HG03095 (cell line): ENCODE measurements at regions not wholly inside any gene's neighbourhood (a gene's known extent, or its start where the extent isn't known, plus 50 kb on each side); places are given as distances from the start of the nearest gene placed in this dataset.
"Not testable (repeated sequence)": the region's sequence is repeated elsewhere in the genome, so short reads cannot be mapped to it uniquely, and the experiment has no call there.

Experiments used
- ATAC-seq: cut with Tn5 transposase; IDR thresholded peaks from one replicate; pipeline ENCODE4 v1.9.1; 2021; ENCODE audit warnings: moderate library complexity; ENCODE audit not compliant: unreplicated experiment

- ATAC-seq, result no peak
These were observed 1281.3 kb upstream of the ZEB2 start for GRCh38 chr2:145801210-145801609.

- ATAC-seq, result no peak
These were observed 1280.5 kb upstream of the ZEB2 start for GRCh38 chr2:145800151-145801091.

DNA sequence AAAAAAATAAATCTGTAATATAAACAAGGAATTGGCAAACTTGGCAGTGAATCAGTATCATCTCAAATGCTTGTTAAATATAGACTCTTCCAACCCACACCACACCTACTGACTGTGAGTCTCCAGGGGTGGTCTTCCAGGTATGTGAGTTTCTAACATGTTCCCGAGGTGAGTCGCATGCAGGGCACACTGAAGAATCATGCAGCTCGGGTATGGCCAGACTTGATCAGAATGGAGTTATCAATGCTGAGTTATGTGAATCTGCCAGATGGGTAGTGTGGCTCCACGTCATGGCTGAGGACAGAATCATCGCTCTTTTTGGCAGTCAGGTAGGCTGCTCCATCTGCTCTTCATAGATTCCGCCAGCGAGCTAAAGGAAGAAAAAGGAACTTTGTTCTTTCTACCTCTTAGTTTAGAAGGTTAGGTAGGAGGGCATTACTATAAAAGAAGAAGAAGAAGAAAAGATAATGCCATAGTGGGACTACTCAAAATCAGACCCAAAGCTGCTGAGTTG, 1279.7 kb upstream of the ZEB2 start:
- no peak for ATAC-seq

DNA sequence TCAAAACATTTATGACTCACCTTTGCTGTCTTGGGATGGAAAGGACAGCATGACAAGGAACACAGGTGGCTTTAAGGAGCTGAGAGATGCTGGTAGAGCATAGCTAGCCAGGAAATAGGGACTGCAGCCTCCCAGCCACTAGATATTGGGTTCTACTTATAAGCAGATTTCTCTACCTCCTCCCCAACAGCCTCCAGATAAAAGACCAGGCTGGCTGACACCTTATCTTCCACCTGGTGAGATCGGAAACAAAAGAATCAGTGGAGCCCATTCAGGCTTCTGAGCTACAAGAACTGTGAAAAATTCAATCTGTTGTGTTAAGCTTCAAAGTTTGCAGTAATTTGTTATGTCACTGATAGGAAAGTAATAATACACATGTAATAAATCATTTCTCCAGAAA, 1278.5 kb upstream of the ZEB2 start:
- no peak for ATAC-seq

DNA sequence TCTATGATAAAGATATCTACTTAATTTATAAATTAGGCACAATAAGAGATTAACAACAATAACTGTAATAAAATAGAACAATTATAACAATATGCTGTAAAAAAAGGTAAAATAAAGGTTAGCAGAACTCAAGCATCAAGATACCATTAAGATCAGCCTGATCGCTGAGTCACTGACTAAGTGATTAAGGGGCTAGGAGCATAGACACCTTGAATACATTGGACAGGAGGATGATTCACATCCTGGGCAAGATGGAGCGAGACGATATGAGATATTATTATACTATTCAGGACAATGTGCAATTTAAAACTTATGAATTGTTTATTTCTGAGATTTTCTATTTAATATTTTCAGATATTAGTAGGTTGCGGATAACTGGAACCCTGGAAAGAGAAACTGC, 1277.8 kb upstream of the ZEB2 start:
- no peak for ATAC-seq

DNA sequence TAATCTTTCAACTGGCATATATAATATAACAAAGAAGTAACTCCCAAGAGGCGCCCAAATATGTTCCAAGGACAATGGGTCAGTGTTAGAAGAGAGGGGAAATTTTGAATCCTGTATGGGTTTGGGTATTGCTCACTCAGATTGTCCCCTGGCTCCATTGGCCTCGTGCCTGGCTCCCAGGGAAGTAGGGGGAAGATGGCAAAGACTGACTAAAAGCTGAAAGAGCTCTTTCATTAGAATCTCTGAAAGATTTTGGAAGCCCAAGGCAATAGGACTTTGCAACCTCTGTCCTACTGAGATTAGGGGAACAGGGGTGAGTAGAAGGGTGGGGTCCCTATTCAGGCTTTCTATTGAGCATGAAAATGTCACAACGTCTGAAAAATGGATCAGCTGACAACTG, 1272.8 kb upstream of the ZEB2 start:
- no peak for ATAC-seq

GRCh38 chr2:145789636-145790035, 1269.7 kb upstream of the ZEB2 start:
- no peak for ATAC-seq

DNA sequence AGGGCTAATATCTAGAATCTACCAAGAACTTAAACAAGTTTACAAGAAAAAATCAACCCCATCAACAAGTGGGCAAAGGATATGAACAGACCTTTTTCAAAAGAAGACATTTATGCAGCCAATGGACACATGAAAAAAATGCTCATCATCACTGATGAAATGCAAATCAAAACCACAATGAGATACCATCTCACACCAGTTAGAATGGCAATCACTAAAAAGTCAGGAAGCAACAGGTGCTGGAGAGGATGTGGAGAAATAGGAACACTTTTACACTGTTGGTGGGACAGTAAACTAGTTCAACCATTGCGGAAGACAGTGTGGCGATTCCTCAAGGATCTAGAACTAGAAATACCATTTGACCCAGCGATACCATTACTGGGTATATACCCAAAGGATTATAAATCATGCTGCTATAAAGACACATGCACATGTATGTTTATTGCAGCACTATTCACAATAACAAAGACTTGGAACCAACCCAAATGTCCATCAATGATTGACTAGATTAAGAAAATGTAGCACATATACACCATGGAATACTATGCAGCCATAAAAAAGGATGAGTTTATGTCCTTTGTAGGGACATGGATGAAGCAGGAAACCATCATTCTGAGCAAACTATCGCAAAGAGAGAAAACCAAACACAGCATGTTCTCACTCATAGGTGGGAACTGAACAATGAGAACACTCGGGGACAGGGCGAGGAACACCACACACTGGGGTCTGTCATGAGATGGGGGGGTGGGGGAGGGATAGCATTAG, 1267.9 kb upstream of the ZEB2 start:
- ATAC-seq, result not testable (repeated sequence)

DNA sequence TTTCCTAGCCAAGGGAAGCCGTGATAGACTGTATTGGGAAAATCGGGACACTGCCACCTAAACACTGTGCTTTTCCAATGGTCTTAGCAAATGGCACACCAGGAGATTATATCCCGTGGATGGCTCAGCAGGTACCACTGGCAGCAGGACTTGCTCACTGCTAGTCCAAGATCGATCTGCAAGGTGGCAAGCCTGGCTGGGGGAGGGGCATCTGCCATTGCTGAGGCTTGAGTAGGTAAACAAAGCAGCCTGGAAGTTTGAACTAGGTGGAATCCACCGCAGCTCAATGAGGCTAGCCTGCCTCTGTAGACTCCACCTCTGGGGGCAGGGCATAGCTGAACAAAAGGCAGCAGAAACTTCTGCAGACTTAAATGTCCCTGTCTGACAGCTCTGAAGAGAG, 1262.7 kb upstream of the ZEB2 start:
- not testable (repeated sequence) for ATAC-seq

- no peak for ATAC-seq
These were observed 1258.0 kb upstream of the ZEB2 start for GRCh38 chr2:145777914-145778313.

DNA sequence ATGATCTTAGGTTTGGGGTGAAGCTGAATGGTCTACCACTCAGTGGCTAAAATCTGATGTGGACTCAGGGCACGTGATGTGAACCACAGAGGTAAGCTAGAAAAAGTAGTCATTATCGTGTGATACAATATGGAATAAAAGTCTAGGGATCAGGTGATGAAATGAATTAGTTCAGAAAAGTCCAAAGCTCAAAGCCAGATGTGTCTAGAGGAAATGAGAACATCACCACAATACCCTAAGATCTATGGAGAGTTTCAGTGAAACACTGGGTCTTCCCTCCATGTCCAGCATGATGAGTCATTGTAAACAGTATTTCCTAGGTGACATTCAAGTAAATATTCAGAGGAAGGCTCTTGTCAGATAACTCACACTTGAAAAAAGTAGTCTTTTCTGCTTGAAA, 1257.4 kb upstream of the ZEB2 start:
- ATAC-seq, result no peak

DNA sequence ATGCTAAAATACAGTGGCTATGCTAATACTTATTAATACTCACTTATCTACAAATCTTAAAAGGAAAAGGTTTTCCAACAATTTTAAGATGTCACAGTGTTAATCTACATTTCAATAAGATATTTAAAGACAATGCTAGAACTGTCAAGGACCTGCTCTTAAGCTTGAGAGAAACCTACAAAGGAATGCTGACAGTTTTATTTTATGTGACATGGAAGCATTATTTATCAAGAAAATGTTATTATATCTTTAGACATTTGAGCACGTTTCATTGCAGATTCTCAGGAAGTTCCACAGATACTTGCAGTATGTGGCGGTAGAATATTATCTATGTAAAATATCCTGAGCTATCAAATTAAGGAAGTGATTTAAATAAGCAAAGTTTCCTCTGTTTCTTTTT, 1255.7 kb upstream of the ZEB2 start:
- no peak for ATAC-seq

DNA sequence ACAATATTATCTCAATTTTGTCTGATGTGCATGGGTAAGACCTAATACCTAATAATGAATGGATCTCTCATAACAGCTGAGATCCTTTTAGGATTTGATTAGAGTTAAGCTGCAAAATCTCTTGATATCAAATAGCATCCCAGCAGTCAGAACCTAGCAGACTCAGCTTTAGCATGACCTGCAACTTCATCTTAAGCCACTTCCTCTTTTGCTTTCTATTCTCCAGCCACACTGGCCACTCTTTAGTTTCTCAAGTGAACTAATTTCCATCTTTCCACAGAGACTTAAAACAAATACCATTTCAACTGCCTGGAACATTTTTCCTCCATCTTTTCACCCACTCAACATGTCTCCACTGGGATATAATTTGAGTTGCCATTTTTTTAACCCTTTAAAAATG, 1251.6 kb upstream of the ZEB2 start:
- peak; percentile 95 for ATAC-seq

- ATAC-seq, result no peak
These were observed 1249.2 kb upstream of the ZEB2 start for GRCh38 chr2:145769011-145769716.

DNA sequence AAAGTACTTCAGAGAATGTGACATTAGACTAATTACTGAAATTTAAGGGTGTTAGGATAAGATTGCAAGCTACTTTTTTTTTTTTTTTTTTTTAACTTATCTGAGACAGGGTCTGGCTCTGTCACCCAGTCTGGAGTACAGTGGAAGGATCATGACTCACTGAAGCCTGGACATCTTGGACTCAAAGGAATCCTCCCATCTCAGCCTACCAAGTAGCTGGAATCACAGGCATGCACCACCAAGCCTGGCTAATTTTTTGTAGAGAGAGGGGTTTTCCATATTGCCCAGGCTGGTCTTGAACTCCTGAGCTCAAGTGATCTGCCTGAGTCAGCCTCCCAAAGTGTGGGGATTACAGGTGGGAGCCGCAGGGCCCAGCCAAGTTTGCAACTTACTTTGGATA, 1246.0 kb upstream of the ZEB2 start:
- ATAC-seq, result no peak

GRCh38 chr2:145764631-145765030, 1244.7 kb upstream of the ZEB2 start:
- ATAC-seq, result no peak

DNA sequence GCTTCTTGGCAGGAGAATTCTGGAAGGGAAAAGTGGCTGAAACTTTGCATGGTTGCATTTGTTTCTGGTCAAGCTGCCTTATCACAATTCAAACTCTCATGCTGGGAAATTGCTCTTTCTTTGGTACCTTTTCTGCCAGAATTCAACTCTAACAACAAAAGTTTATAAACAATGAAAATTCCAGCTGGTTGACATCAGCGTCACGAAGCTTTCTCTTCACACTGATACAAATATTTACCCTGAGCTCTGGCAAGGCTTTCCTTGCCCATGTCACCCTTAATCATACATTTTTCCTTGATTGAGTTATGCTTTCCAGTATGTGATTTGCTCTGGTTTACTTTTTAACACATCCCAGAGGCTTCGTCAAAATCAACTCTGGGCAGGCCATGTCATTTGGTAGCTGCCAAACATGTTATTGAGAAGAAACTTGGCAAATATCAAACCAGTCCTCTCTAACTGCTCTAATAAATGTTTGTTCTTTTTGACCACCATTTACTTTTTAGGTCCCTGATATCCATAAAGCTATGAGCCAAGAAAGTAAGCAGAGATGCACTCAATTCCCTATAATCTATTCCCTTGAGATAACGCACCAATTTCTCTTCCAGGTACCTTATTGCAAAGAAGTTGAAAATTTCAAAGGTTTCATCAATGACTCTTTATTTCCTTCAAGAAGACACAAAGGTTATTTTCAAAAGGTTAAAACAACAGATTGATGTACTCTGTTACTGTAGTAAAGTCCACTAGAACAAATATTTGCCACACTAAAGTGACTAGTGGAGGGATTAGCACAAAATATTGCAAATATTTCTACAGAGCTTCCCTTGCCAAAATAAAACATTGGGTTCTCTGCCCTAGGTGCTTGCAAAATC, 1241.1 kb upstream of the ZEB2 start:
- ATAC-seq, result no peak

DNA sequence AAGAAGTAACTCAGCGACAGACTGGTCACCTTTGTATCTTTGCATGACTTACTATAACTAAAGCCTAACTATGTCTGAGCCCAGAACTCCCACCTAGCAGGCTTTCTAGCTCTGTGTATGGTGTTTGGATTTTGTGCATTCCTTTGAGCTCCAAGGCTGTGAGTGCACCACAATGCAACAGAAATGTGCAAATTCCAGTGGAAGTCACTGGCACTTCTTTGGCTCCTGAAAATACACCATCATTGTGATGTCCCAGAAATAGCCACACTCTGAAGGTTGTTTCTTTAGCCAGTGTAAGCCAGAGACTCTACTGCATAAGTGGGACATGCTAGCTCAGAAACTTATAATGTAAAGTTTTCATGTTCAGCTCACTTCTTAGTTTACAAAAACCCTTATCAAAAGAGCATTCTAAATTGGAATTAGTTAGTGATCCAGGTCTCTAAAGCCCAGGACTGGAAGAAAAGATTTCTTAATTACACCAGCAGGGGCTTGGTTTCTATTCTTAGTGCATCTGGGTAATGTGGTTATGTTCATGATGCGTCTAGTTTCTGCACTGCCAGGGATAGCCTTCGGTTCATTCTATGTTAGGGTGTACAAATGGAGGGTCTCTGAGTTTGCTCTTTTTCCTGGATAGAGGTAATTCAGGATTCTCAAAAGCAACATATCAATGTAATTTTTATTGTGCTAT, 1239.5 kb upstream of the ZEB2 start:
- ATAC-seq, result no peak

DNA sequence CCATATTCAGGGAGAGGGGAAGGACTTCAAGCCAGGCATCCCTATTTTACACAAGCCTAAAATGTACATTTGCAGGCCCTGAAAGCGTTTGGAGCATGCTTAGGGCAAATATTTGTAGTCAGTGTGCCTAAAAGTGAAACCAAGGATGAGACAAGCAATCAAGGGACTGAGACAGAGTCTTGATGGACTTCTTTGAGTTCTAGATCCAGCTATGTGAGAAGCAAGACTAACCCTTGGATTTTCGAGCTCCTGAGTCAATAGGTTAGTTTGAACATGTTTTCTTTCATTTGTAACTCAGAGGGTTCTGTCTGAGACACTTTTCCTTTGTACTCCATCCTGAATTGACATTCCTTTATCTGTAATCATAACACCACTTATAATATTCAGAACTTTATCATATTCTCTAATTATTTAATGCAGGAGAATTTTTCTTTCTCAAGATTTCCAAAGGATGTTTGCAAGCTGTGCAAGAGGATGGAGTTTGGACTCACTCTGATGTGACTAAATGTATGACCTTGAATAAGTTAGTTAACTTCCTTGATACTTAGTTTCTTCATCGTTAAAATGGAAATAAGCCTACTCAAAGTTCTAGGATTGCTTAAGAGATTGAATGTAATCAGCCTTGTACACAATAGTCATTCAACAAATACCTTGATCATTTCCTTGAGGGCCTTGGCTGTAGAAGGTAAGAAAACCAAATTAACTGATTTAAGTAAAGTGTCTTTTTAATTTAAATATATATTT, 1237.8 kb upstream of the ZEB2 start:
- no peak for ATAC-seq
